Midbrain (tissue), 1 donor: ENCODE measurements at regions not wholly inside any gene's neighbourhood (a gene's known extent, or its start where the extent isn't known, plus 50 kb on each side); places are given as distances from the start of the nearest gene placed in this dataset.
"Not testable (repeated sequence)": the region's sequence is repeated elsewhere in the genome, so short reads cannot be mapped to it uniquely, and the experiment has no call there.

Source experiments
- DNase-seq: peaks from one replicate; lab custom pipeline; 2025; lab: John Stamatoyannopoulos, UW

- DNase-seq: no peak
Observed at GRCh38 chr18:1294229-1294628, 389.6 kb downstream of the ADCYAP1 start.

- no peak for DNase-seq
Observed at GRCh38 chr18:1296237-1296636, 391.6 kb downstream of the ADCYAP1 start.

- no peak for DNase-seq
Observed at GRCh38 chr18:1302861-1303260, 398.2 kb downstream of the ADCYAP1 start.

GRCh38 chr18:1304392-1304992 is 399.8 kb downstream of the ADCYAP1 start:
- no peak for DNase-seq

GRCh38 chr18:1306641-1307040 is 402.0 kb downstream of the ADCYAP1 start:
- DNase-seq: no peak

GRCh38 chr18:1308686-1309085 is 404.0 kb downstream of the ADCYAP1 start:
- no peak for DNase-seq

GRCh38 chr18:1311376-1311775 is 406.7 kb downstream of the ADCYAP1 start:
- DNase-seq: no peak

- not testable (repeated sequence) for DNase-seq
Observed at GRCh38 chr18:1335345-1335744, 430.7 kb downstream of the ADCYAP1 start.

GRCh38 chr18:1350931-1351450 is 446.3 kb downstream of the ADCYAP1 start:
- DNase-seq: no peak

- DNase-seq: no peak
Observed at GRCh38 chr18:1353025-1353424, 448.4 kb downstream of the ADCYAP1 start.

GRCh38 chr18:1357724-1358123 is 453.1 kb downstream of the ADCYAP1 start:
- no peak for DNase-seq

GRCh38 chr18:1361936-1362335 is 457.3 kb downstream of the ADCYAP1 start:
- no peak for DNase-seq

- no peak for DNase-seq
Observed at GRCh38 chr18:1370552-1370951, 465.9 kb downstream of the ADCYAP1 start.

- no peak for DNase-seq
Observed at GRCh38 chr18:1371724-1372123, 467.1 kb downstream of the ADCYAP1 start.

- no peak for DNase-seq
Observed at GRCh38 chr18:1383465-1383864, 478.8 kb downstream of the ADCYAP1 start.

- DNase-seq: not testable (repeated sequence)
Observed at GRCh38 chr18:1388468-1388867, 483.8 kb downstream of the ADCYAP1 start.

GRCh38 chr18:1392046-1392445 is 487.4 kb downstream of the ADCYAP1 start:
- no peak for DNase-seq

GRCh38 chr18:1392865-1393734 is 488.4 kb downstream of the ADCYAP1 start:
- no peak for DNase-seq

- DNase-seq: no peak
Observed at GRCh38 chr18:1393929-1394328, 489.3 kb downstream of the ADCYAP1 start.

- no peak for DNase-seq
Observed at GRCh38 chr18:1394426-1394825, 489.8 kb downstream of the ADCYAP1 start.

- DNase-seq: no peak
Observed at GRCh38 chr18:1394966-1395365, 490.3 kb downstream of the ADCYAP1 start.

GRCh38 chr18:1408376-1408775 is 503.7 kb downstream of the ADCYAP1 start:
- no peak for DNase-seq

GRCh38 chr18:1412655-1413322 is 508.1 kb downstream of the ADCYAP1 start:
- no peak for DNase-seq
